GM21825 (cell line): ENCODE measurements at regions not wholly inside any gene's neighbourhood (a gene's known extent, or its start where the extent isn't known, plus 50 kb on each side); places are given as distances from the start of the nearest gene placed in this dataset.
"Not testable (repeated sequence)": the region's sequence is repeated elsewhere in the genome, so short reads cannot be mapped to it uniquely, and the experiment has no call there.

Experiments
- ATAC-seq: cut with Tn5 transposase; IDR thresholded peaks from one replicate; pipeline ENCODE4 v1.9.1; 2021; ENCODE audit warnings: mild to moderate bottlenecking, moderate library complexity; ENCODE audit not compliant: unreplicated experiment

DNA sequence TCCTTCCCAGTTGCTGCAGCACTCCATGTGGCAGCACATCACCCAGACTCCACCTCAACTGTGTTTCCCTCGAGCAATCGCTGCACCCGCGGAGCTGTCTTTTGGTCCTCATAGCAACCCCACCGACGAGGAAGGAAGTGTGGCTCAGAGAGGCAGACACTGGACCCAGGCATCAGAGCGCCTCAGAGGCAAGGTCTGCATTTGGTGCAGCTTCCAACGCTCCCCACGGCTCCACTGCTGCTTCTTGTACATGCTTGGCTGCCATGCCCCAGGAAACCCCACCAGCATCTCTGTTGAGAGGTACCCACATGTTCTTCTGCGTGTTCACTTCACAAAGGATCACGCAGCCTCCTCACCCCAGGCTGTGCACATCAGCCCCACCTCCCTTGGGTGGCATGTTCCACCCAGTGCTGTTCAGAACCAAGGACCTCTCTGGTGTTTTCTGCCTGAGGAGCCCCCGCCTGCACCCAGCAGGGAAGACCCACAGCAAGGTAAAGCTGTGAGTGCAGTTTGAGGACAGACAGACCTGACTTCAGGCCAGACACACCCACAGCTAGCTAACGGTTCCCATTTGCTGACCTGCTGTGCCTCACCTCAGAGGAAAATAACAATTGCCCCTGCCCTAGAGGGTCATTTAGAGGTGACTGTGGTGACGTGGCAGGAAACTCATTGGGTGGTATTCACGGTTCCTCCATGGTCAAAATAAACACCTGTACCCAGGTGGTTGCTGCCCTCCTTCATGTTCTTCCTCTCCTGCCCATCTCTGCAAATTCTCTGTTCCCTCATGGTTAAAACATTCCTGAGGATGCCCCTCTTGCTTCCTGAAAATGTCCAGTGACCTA, 326.3 kb upstream of the MYT1L start:
- ATAC-seq: no peak

DNA sequence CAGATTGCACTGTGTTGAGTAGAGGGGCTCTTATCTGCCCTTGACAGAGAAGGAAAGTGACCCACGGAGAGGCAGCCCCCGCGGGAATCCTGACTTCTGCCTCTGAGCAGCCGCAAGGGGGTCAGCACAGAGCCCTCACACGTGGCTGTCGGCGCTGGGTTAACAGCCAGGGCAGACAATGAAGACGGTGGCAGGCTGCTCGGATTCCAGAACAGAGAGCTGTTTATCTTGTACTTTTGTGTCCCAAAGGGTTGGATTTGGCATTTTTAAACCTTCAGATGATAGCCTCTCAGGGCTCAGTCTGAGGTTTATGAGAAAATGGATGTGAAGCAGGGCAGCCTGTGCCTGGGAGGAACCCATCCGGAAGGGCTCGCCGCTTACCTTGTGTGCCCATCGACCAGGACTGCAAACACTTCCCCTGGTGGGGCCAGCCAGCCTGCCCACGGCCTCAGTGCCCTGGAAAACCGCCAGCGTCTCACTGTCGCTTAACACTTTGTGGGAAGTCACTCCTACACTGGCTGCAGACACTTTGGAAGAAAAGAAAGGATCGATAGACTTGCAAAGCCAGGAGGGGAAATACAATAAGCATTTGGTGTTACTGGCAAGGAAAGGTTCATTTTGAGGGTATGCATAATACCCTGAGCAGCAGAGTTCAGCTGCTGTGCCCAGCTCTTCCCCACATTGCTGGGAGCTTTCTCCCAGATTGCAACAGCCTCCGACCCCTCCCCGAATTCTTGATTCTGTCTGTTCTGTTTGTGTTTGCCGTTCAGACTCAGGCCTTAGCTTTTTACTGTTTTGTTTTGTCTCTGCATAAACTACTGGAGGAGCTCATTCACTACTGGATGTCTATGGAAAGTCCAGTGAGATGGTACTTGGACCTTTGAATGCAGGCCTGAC, 325.3 kb upstream of the MYT1L start:
- no peak for ATAC-seq

DNA sequence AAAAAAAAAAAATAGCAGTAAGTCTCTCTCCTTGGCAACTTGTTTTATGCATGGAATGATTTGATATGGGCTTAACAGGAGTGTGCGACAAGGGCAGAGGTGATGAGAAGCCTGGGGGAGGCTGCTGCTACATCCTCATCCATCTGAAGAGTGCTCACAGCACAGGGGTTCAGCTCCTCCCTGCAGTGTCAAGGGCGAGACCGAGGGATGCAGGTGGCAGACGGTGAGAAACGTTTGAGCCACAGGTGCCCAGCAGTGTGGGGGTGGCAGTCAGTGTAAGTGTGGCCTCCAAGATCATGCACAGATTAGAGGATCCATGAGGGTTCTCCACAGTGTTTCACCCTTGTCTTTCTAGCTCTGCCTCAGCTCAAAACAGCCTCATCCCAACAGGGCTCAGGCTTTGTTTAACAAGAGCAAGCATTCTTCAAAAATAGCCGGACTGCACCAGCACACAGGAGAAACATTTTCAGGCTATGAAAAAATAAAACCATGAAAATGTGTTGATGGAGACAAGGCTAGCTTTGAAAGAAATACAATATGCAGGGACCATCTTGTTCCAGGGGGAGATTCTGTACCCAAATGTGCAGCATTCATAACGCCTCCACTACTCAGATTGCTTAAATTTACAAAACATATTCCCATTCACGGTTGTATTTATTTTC, 324.5 kb upstream of the MYT1L start:
- no peak for ATAC-seq

DNA sequence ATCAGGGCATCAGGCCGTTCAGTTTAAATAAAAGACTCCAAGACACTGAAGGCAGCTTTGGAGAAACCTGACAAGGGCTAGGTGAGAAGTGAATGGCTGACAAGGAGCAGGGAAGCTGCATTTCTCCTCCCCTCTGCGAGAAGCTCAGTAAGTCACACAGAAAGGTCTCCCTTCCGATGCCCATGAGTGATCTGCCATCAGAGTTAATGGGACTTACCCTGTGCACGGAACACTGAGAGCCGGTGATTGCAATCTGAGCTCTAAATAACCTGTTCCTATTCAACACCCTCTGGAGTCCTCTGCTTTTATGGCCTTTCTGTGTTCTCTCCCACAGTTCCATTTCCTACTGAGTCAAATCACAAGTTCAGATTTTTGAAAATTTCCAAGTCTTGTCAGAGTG, 322.2 kb upstream of the MYT1L start:
- no peak for ATAC-seq

DNA sequence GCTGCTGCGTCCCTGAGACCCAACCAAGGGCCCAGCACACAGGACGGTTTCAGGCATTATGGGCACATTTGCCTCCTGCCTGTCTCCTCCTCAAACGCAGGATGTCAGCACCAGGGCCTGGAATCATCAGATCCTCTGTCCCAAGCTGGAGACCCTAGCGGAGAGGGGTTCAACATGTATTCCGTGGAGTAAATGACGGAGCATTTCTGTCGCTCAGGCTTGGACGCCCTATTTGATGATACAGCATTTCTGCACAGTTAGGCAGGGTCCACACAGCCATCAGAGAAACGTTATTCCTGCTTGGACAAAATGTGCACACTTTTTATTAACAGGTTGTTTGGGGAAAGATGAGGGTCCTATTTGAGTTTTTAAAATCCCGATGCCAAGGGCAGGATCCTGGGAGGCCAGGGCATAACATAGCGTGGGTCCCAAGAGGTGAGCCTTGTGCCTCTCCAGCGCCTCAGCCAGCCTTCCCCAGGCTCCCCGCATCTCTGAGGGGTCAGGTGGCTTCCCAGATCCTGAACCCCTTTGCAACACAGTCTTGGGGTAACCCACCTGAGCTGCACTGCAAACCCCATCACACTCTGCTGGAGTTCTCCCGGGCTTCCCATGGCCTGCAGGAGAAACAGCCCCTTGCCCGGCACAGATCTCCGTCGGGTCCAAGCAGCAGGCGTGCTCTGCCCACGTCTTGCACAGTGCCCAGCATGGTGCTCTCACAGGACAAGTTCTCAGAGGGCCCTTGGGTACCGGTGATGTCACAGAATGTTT, 319.7 kb upstream of the MYT1L start:
- no peak for ATAC-seq

DNA sequence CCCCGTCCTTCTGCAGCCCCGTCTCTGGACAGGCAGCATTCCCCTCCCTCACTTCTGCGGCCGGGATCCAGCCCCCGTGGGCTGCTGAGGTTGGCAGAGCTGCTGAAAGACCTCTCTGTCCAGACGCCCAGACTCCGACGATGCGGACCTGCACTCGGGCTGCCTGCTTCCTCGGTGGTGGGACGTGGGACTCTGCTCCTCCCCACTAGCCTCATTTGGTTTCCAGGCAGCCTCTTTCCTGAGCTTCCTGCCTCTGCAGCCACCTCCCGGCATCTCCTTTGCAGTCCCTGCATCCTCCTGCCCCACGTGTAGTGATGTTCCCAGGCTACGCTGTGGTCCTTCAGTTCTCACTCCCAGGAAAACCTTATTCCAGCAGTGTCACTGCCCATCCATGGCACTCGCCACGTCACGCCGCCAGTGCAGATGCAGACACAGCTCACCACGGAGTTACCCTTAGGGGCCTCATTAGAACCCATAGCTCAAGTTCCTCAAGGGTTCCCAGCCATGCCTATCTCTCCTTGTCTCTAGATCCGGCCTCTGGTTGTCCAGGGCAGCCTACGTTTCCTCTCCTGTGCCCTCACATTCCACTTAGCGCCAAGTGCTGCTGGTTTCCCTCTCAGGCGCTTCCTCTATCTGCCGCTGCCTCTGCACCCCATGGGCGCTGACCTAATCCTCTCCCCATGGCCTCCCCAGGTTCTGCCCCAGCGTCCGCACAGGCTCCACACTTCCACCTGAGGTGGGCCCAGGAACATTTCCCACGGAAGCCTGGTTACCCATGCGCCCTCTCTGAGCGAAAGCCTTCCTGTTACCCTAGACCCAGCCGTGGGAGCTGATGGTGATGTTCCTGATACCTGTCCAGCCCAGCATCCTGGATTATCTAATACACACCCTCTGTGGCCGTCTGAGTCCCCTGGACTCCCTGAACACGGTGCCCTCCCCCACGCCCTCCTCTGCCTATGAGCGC, 318.3 kb upstream of the MYT1L start:
- ATAC-seq: no peak

DNA sequence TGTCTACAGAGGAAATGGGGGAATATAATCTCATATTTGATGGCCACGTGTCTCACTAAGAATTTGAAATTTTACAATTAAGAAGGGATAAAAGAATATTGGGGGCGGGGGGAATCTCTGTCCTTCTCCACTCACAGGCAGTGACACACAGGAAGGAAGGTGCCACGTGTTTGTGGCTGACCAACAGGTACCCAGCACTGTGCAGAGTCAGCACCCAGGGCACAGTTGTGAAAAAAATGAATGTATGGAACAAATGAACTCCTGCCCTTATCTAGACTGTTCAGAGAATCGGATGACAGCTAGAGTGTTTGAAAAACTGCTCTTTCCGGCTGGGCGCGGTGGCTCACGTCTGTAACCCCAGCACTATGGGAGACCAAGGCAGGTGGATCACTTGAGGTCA, 317.0 kb upstream of the MYT1L start:
- ATAC-seq: no peak

DNA sequence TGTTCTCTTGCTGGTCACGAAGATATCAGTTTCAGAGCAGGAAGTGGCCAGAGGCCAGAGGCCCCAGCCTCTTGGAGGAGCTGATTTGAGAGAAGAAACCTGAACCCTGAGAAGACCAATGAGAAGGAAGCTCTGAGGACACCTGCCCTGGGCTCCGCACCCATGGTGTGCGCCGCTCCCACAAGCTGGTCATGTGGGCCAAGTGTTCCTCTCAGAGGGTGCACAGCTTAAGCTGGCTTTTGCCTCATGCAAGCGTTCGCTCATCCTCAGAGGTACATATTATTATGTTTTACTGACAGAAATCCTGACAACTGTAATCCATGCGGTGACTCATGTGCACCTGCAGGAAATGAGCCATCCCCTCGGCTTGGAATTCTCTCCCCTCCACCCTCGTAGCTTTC, 316.1 kb upstream of the MYT1L start:
- no peak for ATAC-seq

DNA sequence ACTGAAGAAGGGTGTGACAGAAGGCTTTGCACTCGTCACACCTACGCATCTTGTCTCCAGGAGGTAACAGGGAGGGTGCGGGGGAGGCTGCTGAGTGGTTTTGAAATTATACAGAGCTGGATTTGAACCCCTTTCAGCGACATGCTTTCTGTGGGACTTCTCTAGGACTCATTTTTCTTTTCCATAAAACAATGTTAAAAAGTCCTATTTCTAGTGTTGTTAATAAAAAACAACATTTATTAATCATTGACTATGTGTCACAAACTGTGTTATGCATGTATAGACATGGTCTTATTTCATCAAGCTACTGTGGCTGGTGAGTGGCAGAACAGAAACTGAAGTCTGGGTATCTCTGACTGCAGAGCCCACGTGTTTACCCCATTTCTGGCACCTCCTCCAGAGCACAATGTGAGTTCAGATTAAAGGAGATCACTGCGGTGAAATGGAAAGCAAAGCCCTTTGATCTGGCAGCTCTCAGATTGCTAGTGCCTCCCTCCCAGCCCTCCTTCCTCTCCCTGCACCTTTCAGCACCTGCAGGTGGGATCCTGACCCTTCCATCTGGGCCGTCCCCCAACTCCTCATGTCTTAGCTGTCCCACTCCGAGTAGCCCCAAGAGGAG, 315.5 kb upstream of the MYT1L start:
- peak; percentile 78 for ATAC-seq

DNA sequence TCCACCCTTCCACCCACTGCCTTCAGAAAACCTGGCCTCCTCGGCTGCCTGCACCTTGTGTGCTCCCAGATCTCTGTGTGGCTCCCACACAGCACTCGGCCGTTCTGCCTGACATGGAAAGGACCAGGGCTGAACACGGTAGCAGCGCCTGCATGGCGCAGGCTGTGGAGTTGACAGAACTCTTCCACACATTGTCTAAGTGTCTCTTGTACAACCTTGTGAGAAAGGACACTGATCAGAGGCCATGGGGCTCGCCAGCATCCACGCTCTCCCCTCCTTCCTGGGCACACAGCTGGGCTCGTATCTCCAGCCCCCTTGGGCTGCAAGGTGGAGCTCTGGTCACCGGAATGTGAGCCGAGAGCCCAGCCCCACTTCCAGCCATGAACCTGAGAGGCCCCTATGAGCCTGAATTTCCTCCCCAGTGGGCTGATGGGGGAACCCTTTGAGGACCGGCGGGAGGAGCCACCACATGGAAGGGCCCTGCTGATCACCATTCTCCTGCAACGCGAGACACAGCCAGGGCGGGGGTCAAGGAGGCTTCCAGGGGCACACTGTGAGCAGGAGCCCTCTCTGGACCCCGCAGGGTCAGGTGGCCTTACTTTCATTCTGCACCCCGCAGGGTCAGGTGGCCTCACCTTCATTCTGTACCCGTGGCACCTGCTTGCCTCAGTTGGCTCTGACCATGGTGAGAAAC, 314.2 kb upstream of the MYT1L start:
- no peak for ATAC-seq

DNA sequence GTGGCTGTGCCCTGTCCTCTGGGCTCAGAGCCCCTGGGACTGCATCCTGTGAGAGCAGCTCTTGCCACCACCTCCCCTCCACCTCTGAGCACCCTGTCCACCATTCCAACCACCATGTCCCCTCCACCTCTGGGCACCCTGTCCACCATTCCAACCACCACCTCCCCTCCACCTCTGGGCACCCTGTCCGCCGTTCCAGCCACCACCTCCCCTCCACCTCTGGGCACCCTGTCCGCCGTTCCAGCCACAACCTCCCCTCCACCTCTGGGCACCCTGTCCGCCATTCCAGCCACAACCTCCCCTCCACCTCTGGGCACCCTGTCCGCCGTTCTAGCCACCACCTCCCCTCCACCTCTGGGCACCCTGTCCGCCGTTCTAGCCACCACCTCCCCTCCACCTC, 313.7 kb upstream of the MYT1L start:
- not testable (repeated sequence) for ATAC-seq

DNA sequence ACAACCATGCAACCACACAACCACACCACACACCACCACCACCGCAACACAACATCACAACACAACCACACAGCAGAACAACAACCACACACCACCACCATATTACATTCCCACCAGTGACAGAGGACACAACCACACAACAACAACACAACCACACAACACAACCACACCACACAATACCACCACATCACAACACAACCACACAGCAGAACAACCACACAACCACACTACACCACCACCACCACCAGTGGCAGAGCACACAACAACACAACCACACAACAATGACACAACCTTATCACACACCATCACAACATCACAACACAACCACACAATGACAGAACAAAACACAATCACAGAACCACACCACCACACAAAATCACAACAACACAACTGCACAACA, 313.0 kb upstream of the MYT1L start:
- ATAC-seq: no peak

DNA sequence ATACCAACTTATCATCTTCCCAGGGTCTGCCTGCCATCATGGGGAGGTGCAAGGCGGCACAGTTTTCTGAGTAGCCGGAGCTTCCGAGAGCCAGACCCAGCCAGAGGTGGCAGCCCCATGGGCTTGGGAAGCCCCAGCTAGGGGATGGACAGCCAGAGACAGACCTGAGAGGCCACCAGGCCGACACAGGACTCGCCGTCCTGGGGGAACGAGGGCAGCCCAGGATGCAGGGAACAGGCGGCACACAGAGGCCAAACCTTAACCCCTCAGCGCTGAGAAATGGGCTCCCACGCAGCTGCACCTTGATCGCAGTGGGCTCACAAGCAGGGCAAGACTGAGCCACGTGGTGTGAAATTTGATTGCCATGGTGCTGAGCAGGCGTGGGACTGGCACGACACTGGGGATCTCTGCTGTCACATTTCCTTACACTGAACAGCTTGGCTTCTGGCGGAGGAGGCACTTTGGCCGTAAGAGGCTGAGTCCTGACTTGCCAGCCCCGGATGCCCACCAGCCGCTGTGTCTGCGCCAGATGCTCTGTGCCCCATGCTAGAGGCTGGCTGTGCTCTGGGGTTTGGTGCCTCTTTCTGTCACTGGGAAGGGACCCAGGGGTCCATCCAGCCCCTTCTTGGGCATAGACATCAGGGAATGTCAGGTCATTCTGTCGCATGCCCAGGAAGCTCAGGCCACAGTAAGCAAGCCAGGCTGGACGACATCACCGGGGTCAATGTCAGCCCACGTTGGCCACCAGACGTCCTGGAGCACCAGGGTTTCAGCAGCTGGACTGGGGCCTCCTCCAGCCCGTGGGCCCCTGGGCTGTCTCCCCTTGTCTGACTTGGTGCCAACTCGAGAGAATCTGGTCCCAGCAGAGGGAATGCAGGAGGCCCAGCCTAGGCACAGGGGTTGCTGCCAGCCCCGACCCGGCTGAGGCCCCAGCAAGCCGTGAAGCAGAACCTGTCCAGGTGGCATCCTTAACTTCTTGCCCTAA, 312.1 kb upstream of the MYT1L start:
- no peak for ATAC-seq

DNA sequence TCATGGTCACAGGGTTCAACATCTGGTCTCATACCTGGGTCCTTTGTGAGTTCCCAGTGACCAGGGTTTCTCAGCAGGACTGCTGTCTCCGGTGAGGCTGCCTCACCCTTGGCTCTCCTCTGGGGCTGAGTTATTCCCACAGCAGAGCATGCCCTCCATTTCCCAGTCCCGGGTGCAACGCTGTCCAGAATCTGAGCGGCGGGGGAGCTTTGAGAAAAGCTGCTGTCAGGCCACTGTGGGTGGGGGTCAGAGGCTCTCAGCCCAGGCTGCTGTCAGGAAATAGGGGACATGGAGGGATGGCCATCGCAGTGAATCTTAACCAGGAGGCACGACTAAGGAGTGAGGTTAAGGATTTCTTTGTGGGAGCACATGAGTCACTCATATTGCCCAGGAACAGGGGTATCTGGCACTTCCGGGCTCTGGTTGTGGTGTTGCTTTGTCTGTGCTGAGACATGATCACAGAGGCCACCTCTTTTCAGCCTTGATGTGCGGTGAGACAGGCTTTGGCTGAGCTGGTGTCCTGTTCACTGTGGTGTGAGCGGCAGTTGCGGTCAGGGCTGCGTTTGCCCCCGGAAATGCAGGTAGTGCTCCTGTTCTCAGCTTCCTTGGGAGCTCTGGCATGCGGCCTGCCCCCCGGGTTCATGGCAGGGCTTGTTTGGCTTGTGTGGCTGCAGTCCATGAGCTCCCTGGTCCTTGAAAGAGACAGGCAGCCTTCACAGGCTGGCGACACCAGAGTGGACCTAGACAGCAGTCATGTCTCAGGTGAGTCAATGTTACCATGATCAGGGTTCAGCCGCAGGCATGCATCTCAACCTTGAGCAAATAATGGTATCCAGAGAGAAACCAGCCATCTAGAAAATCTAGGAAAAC, 310.7 kb upstream of the MYT1L start:
- no peak for ATAC-seq

DNA sequence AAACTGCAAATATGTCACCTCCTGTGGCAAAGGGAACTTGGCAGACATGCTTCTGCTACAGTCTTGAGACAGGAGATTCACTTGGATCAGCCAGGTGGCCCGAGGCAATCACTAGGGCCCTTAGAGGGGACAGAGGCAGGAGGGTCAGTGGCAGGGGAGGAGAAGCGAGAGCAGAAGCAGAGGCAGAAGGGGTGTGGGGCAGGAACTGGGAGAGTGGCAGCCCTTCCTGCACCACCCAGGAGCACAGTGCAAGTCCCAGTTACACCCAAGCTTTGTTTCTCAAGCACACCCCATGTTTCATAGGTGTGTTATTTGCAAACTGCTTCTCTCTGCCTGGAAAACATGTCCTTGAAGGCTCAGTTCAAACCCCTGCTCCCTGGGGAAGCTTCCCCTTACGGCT, 309.7 kb upstream of the MYT1L start:
- no peak for ATAC-seq

DNA sequence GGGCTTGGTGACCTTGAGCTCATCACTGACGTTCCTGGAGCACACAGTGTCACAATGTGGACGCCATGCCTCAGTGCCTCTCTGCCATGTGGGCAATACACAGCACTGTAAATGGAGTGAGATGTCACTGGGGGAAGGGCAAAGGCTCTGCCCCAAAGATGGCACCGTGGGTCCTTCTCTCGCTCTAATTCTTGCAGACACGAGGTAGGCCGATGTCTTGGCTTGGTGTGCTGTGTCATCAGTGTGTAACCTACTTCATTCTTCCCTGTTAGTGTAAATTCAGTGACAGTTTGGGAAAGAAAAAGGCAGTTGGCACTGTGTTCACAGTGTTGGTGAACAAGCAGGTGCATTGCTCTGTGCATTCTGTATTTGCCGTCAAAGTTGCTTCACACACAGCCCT, 309.3 kb upstream of the MYT1L start:
- no peak for ATAC-seq
